ENCODE measurements at regions not wholly inside any gene's neighbourhood (a gene's known extent, or its start where the extent isn't known, plus 50 kb on each side); places are given as distances from the start of the nearest gene placed in this dataset.

- no peaks in the 10 kb centered on the region for H3K9me3 Mint-ChIP-seq
- no peak overlapping the region for H3K27ac Mint-ChIP-seq (ENCODE audit: unreplicated experiment)
- no peaks in the 10 kb centered on the region for H3K4me1 Mint-ChIP-seq
- no peak for DNase-seq (ENCODE audit: low read depth, low spot score)
- no peak for TF ChIP-seq CTCF (conservative IDR thresholded peaks at IDR 0.05)
- H3K4me3 Mint-ChIP-seq = no peak overlapping the region
- H3K27me3 Mint-ChIP-seq (ENCODE audit: low read depth) = no peaks in the 10 kb centered on the region
- no peaks in the 10 kb centered on the region for H3K36me3 Mint-ChIP-seq (ENCODE audit: low read depth)
These were observed 1630.7 kb upstream of the IGFBP7 start for GRCh38 chr4:58740897-58741296.

GRCh38 chr4:58739275-58739674 lies 1629.1 kb upstream of the IGFBP7 start:
- Mint-ChIP-seq H3K4me3 (no peak overlapping the region), H3K27me3 (ENCODE audit: low read depth) (no peaks in the 10 kb centered on the region)

GRCh38 chr4:58738375-58738774 lies 1628.2 kb upstream of the IGFBP7 start:
- TF ChIP-seq CTCF (conservative IDR thresholded peaks at IDR 0.05) = no peak
- H3K27me3 Mint-ChIP-seq (ENCODE audit: low read depth) = no peaks in the 10 kb centered on the region
- H3K4me1 Mint-ChIP-seq = no peaks in the 10 kb centered on the region
- no peaks in the 10 kb centered on the region for H3K9me3 Mint-ChIP-seq
- H3K27ac Mint-ChIP-seq (ENCODE audit: unreplicated experiment) = no peak overlapping the region
- no peak for DNase-seq (ENCODE audit: low read depth, low spot score)
- no peaks in the 10 kb centered on the region for H3K36me3 Mint-ChIP-seq (ENCODE audit: low read depth)
- no peak overlapping the region for H3K4me3 Mint-ChIP-seq

More at GRCh38 chr4:58739275-58739674, 1629.1 kb upstream of the IGFBP7 start:
- no peak overlapping the region for H3K27ac Mint-ChIP-seq (ENCODE audit: unreplicated experiment)
- H3K4me1 Mint-ChIP-seq = no peaks in the 10 kb centered on the region
- no peak for TF ChIP-seq CTCF (conservative IDR thresholded peaks at IDR 0.05)
- no peak for DNase-seq (ENCODE audit: low read depth, low spot score)
- no peaks in the 10 kb centered on the region for H3K36me3 Mint-ChIP-seq (ENCODE audit: low read depth)
- H3K9me3 Mint-ChIP-seq = no peaks in the 10 kb centered on the region

GRCh38 chr4:58734030-58734674 lies 1624.0 kb upstream of the IGFBP7 start:
- peak overlapping the region; percentile 35 for H3K27ac Mint-ChIP-seq (ENCODE audit: unreplicated experiment)
- no peaks in the 10 kb centered on the region for H3K27me3 Mint-ChIP-seq (ENCODE audit: low read depth)
- no peak for TF ChIP-seq CTCF (conservative IDR thresholded peaks at IDR 0.05)

GRCh38 chr4:58732973-58733372 lies 1622.8 kb upstream of the IGFBP7 start:
- no peak for TF ChIP-seq CTCF (conservative IDR thresholded peaks at IDR 0.05)
- Mint-ChIP-seq H3K4me1 (no peaks in the 10 kb centered on the region), H3K4me3 (no peak overlapping the region), H3K9me3 (no peaks in the 10 kb centered on the region), H3K27me3 (ENCODE audit: low read depth) (no peaks in the 10 kb centered on the region), H3K36me3 (ENCODE audit: low read depth) (no peaks in the 10 kb centered on the region), H3K27ac (ENCODE audit: unreplicated experiment) (no peak overlapping the region)
- no peak for DNase-seq (ENCODE audit: low read depth, low spot score)

More at GRCh38 chr4:58734030-58734674, 1624.0 kb upstream of the IGFBP7 start:
- Mint-ChIP-seq H3K9me3 (no peaks in the 10 kb centered on the region), H3K4me3 (no peak overlapping the region), H3K36me3 (ENCODE audit: low read depth) (no peaks in the 10 kb centered on the region), H3K4me1 (no peaks in the 10 kb centered on the region)
- DNase-seq (ENCODE audit: low read depth, low spot score) = no peak

Measured in neural crest cell (in vitro differentiated cells).